HCT116 (cell line): ENCODE measurements at regions not wholly inside any gene's neighbourhood (a gene's known extent, or its start where the extent isn't known, plus 50 kb on each side); places are given as distances from the start of the nearest gene placed in this dataset.

Experiments used
- POLR2A ChIP-seq: IDR thresholded peaks from 2 replicates; pipeline ENCODE4 v1.7.0; 2011; ENCODE audit warnings: borderline replicate concordance; ENCODE audit not compliant: insufficient read depth, insufficient read length; ENCODE audit errors: extremely low read depth
- SIN3A ChIP-seq: IDR thresholded peaks from 2 replicates; pipeline ENCODE4 v1.6.1; 2012; ENCODE audit warnings: low read depth

DNA sequence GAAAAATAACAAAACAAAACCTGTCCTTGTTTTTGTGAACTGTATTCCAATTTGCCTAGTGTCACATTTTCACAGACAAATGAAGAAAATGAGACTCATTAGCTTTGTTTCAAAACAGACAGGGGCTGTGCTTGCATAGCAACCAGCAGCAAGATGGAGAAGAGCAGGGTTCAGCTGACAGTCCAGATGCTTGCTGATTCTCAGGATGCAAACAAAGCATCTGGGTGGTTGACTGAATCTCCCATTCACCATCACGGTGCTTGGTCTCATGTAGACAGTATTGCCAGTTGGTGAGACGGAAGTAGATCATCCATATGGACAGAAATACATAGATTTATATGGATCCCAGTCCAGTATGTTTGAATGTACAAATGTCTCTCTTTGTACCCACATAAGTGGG is 326.8 kb downstream of the CCDC85A start:
- TF ChIP-seq SIN3A (no peak), POLR2A (no peak)
